ENCODE measurements at regions not wholly inside any gene's neighbourhood (a gene's known extent, or its start where the extent isn't known, plus 50 kb on each side); places are given as distances from the start of the nearest gene placed in this dataset.

DNA sequence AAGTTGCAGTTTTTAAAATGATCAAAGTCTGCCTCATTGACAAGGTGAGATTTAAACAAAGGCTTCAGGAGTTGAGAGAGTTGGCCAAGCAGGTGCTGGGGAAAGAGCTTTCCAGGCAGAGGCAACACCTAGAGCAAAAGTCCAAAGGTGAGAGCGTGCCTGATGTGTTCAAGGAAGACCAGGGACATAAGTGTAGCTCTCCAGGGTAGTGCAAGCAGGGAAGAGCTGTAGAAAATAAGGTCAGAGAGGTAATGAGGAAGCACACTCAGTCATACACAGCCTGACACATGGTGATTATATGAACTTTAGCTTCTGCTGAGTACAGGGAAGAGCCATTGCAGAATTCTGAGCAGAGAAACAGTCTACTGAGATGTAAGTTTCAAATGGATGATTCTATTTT is 265.0 kb upstream of the NWD2 start:
- no peak overlapping the region for H3K4me3 Mint-ChIP-seq
- H3K4me1 Mint-ChIP-seq (ENCODE audit: low read depth) = no peaks in the 10 kb centered on the region
- H3K36me3 Mint-ChIP-seq (ENCODE audit: low read depth) = no peaks in the 10 kb centered on the region
- no peaks in the 10 kb centered on the region for H3K27me3 Mint-ChIP-seq (ENCODE audit: low read depth)
- H3K27ac Mint-ChIP-seq = no peak overlapping the region
- no peak for DNase-seq
- no peaks in the 10 kb centered on the region for H3K9me3 Mint-ChIP-seq
- intact Hi-C loops (cut with micrococcal nuclease) = no loop called here
- CTCF ChIA-PET = no interaction called here

DNA sequence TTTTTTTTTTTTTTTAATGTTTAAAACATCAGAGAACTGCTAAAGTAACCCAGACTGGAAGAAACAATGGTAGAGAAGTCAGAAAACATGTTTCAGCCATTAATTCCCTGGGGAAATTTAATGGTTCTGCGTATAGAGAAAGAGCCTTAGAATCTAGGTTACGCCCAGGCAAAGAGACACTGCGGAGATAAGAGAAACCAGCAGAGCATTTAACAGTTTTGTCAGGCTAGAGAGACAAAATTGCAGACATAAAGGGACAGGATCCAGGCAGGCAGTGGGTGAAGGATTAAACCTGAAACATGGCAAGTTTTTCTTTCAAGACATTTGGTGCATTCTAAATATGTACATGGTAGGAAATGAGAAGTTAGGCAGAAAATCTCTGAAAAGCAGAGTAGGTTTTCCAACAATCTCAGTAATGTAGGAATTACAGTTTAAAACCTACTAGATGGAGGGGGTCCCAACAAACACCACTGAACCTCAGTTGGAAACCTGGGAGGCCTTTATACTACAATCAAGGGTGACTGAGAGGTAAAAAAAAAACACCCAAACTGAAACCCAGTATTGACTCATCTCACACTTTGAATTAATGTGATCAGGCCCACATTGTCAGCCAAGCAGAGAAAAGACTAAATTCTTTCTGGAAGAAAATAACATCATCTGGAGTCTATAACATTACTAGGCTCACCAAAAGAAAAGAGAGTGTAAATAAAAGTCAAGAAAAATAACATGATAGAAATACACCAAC is 254.2 kb upstream of the NWD2 start:
- Mint-ChIP-seq H3K4me3 (no peak overlapping the region), H3K36me3 (ENCODE audit: low read depth) (no peaks in the 10 kb centered on the region), H3K27ac (no peak overlapping the region), H3K9me3 (no peaks in the 10 kb centered on the region), H3K4me1 (ENCODE audit: low read depth) (no peaks in the 10 kb centered on the region), H3K27me3 (ENCODE audit: low read depth) (no peaks in the 10 kb centered on the region)
- DNase-seq = no peak
- CTCF ChIA-PET = no interaction called here
- intact Hi-C loops (cut with micrococcal nuclease) = no loop called here

DNA sequence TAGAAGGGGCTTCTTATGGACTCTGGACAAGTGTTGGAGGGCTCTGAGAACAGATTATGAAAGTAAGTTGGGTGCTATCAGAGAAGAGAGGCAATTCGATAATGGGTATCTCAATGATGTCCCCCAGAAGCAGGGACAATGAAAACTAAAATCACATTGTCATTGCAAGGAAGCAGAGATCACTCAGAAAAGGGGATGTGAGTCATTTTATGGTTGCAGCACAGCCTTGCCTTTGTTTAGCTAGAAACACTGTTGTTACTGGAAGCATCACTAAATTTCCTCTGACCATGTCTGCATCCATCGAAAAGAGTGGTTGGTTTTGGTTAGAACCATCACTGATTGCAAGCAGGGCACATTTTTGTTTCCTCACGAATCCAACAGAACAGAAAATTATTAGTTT is 246.8 kb upstream of the NWD2 start:
- Mint-ChIP-seq H3K9me3 (peaks cover 3% of the 10 kb centered on the region), H3K27ac (no peak overlapping the region), H3K4me3 (no peak overlapping the region), H3K4me1 (ENCODE audit: low read depth) (no peaks in the 10 kb centered on the region), H3K27me3 (ENCODE audit: low read depth) (no peaks in the 10 kb centered on the region), H3K36me3 (ENCODE audit: low read depth) (no peaks in the 10 kb centered on the region)
- no peak for DNase-seq
- intact Hi-C loops (cut with micrococcal nuclease) = no loop called here
- CTCF ChIA-PET = no interaction called here

DNA sequence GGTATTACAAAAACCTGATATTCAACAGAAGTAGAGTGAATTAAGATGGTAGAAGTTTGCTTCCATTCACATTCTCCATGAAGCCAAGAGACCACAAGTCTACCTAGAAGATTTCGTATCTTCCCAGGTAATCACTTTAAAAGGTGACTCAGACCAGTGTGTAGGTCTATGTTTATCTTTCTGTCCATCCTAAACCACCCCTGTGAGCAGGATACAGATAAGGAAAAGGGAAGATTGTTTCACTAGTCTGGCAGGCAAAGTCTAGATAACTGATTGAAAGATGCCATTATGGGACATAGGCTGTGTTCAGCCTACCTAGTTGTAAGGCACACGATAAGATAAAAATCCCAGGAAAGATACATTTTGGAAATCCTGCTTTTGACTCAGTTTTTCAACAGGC is 244.3 kb upstream of the NWD2 start:
- peaks cover 5% of the 10 kb centered on the region for H3K9me3 Mint-ChIP-seq
- H3K27me3 Mint-ChIP-seq (ENCODE audit: low read depth) = no peaks in the 10 kb centered on the region
- no peaks in the 10 kb centered on the region for H3K4me1 Mint-ChIP-seq (ENCODE audit: low read depth)
- H3K27ac Mint-ChIP-seq = no peak overlapping the region
- intact Hi-C loops (cut with micrococcal nuclease) = no loop called here
- DNase-seq = no peak
- no peaks in the 10 kb centered on the region for H3K36me3 Mint-ChIP-seq (ENCODE audit: low read depth)
- no peak overlapping the region for H3K4me3 Mint-ChIP-seq
- CTCF ChIA-PET = no interaction called here

DNA sequence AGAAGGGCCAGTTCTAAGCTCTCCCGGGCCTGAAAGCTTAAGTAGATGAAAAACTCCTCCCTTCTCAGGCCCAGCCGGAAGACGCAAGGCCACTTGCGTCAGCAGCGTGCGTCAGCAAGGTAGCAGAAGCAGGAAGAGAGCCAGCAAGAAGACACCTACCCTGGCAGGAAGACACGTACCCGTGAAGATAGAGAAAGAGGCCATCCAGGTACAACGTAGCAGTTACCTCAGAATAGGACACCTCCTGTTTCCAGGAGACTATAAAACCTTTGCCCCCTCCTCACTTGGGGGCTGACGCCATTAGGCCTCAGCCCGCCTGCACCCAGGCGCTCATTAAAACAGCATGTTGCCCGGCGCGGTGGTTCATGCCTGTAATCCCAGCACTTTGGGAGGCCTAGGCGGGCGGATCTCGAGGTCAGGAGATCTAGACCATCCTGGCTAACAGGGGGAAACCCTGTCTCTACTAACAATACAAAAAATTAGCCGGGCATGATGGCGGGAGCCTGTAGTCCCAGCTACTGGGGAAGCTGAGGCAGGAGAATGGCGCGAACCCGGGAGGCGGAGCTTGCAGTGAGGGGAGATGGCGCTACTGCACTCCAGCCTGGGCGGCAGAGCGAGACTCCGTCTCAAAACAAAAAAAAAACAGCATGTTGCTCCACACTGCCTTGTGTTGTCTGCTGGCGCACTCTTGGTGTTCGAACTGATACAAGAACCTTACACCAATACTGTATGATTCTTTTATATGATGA is 242.7 kb upstream of the NWD2 start:
- no peak for DNase-seq
- intact Hi-C loops (cut with micrococcal nuclease) = no loop called here
- H3K27me3 Mint-ChIP-seq (ENCODE audit: low read depth) = peaks cover 3% of the 10 kb centered on the region
- no peaks in the 10 kb centered on the region for H3K4me1 Mint-ChIP-seq (ENCODE audit: low read depth)
- H3K9me3 Mint-ChIP-seq = peaks cover 12% of the 10 kb centered on the region
- no peak overlapping the region for H3K4me3 Mint-ChIP-seq
- CTCF ChIA-PET = no interaction called here
- H3K27ac Mint-ChIP-seq = no peak overlapping the region
- H3K36me3 Mint-ChIP-seq (ENCODE audit: low read depth) = no peaks in the 10 kb centered on the region

DNA sequence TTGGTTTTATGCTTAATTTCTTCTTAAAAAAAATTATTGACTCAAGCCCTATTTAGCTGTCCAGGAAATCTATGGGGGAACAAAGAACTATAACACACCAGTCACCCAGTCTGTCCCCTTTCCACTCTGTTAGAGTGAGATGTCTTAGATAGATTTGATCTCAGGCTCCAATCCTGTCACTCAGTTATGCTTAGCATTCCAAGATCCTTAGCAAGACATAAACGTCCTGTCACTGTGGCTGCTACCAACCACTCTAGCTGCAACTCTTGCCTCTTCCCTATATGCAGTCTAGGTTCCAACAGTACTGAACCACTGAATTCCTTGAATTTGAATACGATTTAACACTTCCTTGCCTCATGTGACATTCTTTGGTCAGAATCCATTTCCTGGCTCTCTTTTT is 241.9 kb upstream of the NWD2 start:
- CTCF ChIA-PET = no interaction called here
- no peak for DNase-seq
- no peaks in the 10 kb centered on the region for H3K4me1 Mint-ChIP-seq (ENCODE audit: low read depth)
- intact Hi-C loops (cut with micrococcal nuclease) = no loop called here
- H3K27ac Mint-ChIP-seq = no peak overlapping the region
- H3K9me3 Mint-ChIP-seq = peaks cover 12% of the 10 kb centered on the region
- H3K27me3 Mint-ChIP-seq (ENCODE audit: low read depth) = peaks cover 3% of the 10 kb centered on the region
- no peaks in the 10 kb centered on the region for H3K36me3 Mint-ChIP-seq (ENCODE audit: low read depth)
- H3K4me3 Mint-ChIP-seq = no peak overlapping the region

DNA sequence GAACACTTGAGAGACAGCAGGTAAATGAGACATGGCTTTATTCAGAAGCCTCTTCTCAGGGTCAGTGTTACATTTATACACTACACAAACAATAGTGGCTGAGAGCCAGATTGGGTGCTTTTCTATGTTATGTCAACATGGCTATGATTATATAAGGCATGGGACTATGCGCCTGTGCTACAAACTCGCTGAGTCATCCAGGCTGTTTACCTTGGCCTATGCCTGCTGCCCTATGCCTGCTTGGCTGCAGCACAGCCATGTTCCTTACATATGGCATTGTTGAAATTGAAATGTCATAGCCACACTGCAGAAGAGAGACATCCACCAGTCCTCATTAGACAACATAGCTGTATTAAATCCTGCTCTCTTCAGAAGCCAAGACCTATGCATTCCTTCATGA is 236.3 kb upstream of the NWD2 start:
- H3K4me1 Mint-ChIP-seq (ENCODE audit: low read depth) = no peaks in the 10 kb centered on the region
- peaks cover 10% of the 10 kb centered on the region for H3K9me3 Mint-ChIP-seq
- no peak overlapping the region for H3K4me3 Mint-ChIP-seq
- H3K27ac Mint-ChIP-seq = no peak overlapping the region
- DNase-seq = no peak
- H3K36me3 Mint-ChIP-seq (ENCODE audit: low read depth) = no peaks in the 10 kb centered on the region
- CTCF ChIA-PET = no interaction called here
- peaks cover 3% of the 10 kb centered on the region for H3K27me3 Mint-ChIP-seq (ENCODE audit: low read depth)
- intact Hi-C loops (cut with micrococcal nuclease) = no loop called here

DNA sequence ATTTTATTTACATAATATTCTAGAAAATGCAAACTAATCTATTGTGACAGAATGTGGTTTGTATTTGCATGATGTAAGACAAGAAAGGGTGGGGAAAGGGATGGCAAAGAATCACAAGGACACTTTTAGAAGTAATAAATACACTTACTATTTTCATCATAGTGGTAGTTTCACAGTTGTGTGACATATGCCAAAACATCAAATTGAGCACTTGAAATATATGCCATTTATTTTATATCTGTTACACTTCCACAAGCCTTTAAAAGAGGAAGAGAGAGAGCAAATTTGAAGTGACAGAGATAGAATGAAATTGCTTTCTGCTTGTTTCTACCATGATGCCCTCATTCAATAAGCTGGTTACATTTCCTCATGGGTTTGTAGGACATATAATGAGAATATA is 230.0 kb upstream of the NWD2 start:
- Mint-ChIP-seq H3K4me3 (no peak overlapping the region), H3K9me3 (no peaks in the 10 kb centered on the region), H3K27ac (no peak overlapping the region), H3K36me3 (ENCODE audit: low read depth) (no peaks in the 10 kb centered on the region), H3K4me1 (ENCODE audit: low read depth) (no peaks in the 10 kb centered on the region), H3K27me3 (ENCODE audit: low read depth) (no peaks in the 10 kb centered on the region)
- intact Hi-C loops (cut with micrococcal nuclease) = no loop called here
- CTCF ChIA-PET = no interaction called here
- no peak for DNase-seq

DNA sequence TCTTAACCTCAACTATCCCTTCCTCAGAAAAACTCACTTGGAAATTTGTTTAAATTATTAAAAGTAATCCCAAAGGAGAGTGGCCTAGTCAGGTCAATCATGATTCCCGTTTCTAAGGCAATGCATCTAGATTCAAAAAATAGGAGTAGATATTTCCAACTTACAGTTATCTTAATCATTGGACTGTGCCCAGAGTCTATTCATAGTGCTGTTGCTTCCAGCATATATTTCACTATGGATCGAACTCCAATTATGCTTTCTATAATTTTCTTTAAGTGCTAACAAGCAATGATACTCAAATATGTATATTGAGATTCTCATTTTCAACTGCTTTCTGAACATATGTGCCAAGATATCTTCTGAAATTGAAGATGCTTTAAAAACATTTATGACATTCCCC is 229.2 kb upstream of the NWD2 start:
- no peaks in the 10 kb centered on the region for H3K36me3 Mint-ChIP-seq (ENCODE audit: low read depth)
- no peaks in the 10 kb centered on the region for H3K27me3 Mint-ChIP-seq (ENCODE audit: low read depth)
- no peak overlapping the region for H3K27ac Mint-ChIP-seq
- intact Hi-C loops (cut with micrococcal nuclease) = no loop called here
- DNase-seq = no peak
- CTCF ChIA-PET = no interaction called here
- no peak overlapping the region for H3K4me3 Mint-ChIP-seq
- H3K9me3 Mint-ChIP-seq = no peaks in the 10 kb centered on the region
- H3K4me1 Mint-ChIP-seq (ENCODE audit: low read depth) = no peaks in the 10 kb centered on the region

DNA sequence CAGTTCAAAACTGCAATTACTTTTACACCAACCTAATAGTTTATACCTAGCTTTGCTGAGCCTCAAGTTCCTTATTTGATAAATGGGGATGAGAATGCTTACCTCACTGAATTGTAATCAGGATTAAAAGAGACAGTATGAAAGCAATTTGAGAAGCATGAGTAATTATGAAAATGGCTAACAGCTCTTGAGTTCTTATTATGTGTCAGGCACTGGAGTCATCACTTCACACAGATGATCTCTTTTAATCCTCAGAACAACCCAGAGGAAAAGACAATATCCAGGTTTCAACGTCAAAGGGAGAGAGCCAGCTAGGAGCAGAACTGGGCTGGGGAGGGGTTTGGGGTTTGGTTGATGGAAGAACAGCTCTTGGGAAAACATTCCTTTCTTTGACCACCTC is 221.0 kb upstream of the NWD2 start:
- CTCF ChIA-PET = no interaction called here
- H3K9me3 Mint-ChIP-seq = no peaks in the 10 kb centered on the region
- no peaks in the 10 kb centered on the region for H3K4me1 Mint-ChIP-seq (ENCODE audit: low read depth)
- H3K27me3 Mint-ChIP-seq (ENCODE audit: low read depth) = peaks cover 3% of the 10 kb centered on the region
- H3K27ac Mint-ChIP-seq = no peak overlapping the region
- no peak for DNase-seq
- H3K4me3 Mint-ChIP-seq = no peak overlapping the region
- H3K36me3 Mint-ChIP-seq (ENCODE audit: low read depth) = no peaks in the 10 kb centered on the region
- intact Hi-C loops (cut with micrococcal nuclease) = no loop called here

DNA sequence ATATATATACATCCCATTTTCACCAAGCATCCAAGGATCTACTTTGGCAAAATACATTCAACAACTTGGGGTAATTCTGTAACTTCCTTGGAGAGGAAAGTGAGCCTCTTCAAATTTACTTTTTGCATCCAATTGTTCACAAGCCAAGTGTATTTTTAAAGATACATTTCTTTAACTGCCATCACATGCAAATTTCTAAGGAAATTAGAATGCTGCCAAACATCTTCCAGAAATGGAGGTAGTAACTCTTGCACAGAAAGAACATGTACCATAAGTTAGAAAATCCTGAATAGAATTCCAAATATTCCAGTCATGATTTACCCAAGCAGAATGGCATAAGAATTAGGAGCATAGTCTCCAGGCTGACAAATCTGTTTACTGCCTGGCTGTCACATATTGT is 220.5 kb upstream of the NWD2 start:
- Mint-ChIP-seq H3K4me3 (no peak overlapping the region), H3K27ac (no peak overlapping the region)

DNA sequence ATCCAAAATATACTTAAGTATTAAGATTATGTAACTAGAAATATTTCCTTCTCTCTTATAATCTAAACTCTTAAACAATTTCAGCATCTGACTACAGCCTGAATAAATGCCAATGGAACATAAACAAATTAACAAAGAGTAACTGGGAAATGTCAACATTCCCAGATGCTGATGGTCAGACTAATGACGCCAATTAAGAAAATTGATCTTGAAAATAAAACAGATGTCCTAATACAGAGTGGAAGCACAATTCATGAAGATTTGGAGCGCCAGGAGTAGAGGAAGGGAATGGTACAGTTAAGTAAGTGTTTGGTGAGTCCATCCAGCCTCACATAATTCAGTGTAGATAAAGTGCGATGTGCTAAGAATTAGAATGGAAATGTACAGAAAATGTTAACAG is 203.7 kb upstream of the NWD2 start:
- intact Hi-C loops (cut with micrococcal nuclease) = no loop called here
- no peaks in the 10 kb centered on the region for H3K4me1 Mint-ChIP-seq (ENCODE audit: low read depth)
- no peak overlapping the region for H3K4me3 Mint-ChIP-seq
- H3K9me3 Mint-ChIP-seq = no peaks in the 10 kb centered on the region
- CTCF ChIA-PET = no interaction called here
- H3K27ac Mint-ChIP-seq = no peak overlapping the region
- DNase-seq = no peak
- H3K36me3 Mint-ChIP-seq (ENCODE audit: low read depth) = no peaks in the 10 kb centered on the region
- H3K27me3 Mint-ChIP-seq (ENCODE audit: low read depth) = no peaks in the 10 kb centered on the region

More for the DNA sequence above, 220.5 kb upstream of the NWD2 start:
- intact Hi-C loops (cut with micrococcal nuclease) = no loop called here
- no peak for DNase-seq
- Mint-ChIP-seq H3K36me3 (ENCODE audit: low read depth) (no peaks in the 10 kb centered on the region), H3K27me3 (ENCODE audit: low read depth) (peaks cover 3% of the 10 kb centered on the region), H3K9me3 (no peaks in the 10 kb centered on the region), H3K4me1 (ENCODE audit: low read depth) (no peaks in the 10 kb centered on the region)
- CTCF ChIA-PET = no interaction called here

DNA sequence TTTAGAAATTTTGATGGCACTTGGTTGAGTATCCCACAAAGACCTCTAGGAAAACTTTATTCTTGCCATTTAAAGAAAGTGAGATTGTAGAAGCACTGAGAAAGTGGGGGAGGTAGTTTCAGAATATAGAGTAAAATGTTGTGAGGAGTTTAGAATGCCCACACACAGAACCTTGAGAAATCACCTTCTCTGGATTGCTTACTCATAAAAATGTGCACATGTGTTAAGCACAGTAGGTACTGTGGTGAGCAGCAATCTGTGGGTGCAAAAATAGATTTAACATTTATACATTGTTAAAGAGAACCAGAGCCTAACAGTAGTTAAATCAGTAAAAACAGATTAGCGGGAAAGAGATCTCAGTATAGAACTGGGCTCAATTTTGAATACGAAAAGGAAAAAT is 201.2 kb upstream of the NWD2 start:
- Mint-ChIP-seq H3K4me3 (no peak overlapping the region), H3K4me1 (ENCODE audit: low read depth) (no peaks in the 10 kb centered on the region), H3K27ac (no peak overlapping the region), H3K36me3 (ENCODE audit: low read depth) (no peaks in the 10 kb centered on the region), H3K9me3 (no peaks in the 10 kb centered on the region), H3K27me3 (ENCODE audit: low read depth) (no peaks in the 10 kb centered on the region)
- intact Hi-C loops (cut with micrococcal nuclease) = no loop called here
- no peak for DNase-seq
- CTCF ChIA-PET = no interaction called here
